ENCODE measurements at regions not wholly inside any gene's neighbourhood (a gene's known extent, or its start where the extent isn't known, plus 50 kb on each side); places are given as distances from the start of the nearest gene placed in this dataset.

GRCh38 chr12:46573347-46573658, 200.7 kb upstream of the SLC38A2 start:
- TF ChIP-seq CTCF (IDR thresholded peaks at IDR 0.05) (no peak), POLR2A (IDR thresholded peaks at IDR 0.05) (no peak), EP300 (IDR thresholded peaks at IDR 0.05) (no peak), POLR2AphosphoS5 (IDR thresholded peaks at IDR 0.05) (no peak)
